MM.1S (cell line): ENCODE measurements at regions not wholly inside any gene's neighbourhood (a gene's known extent, or its start where the extent isn't known, plus 50 kb on each side); places are given as distances from the start of the nearest gene placed in this dataset.

ENCODE experiments used
- EZH2 ChIP-seq: fragments of 300-600 bp; sonication (generic); optimal IDR thresholded peaks from 2 replicates; pipeline ENCODE3; 2017; ENCODE audit warnings: low read depth, mild to moderate bottlenecking, antibody characterized with exemption, low read length, mixed read lengths
- TF ChIP-seq, protein P1 (sequence below): fragments of 300-600 bp; sonication (generic); IDR thresholded peaks from 2 replicates; pipeline ENCODE4 v1.5.1; 2016; ENCODE audit warnings: antibody characterized with exemption, low read length, mixed read lengths

GRCh38 chr17:13418891-13419290, 182.8 kb downstream of the HS3ST3A1 start:
- TF ChIP-seq EZH2, result no peak
- TF ChIP-seq, protein P1, sequence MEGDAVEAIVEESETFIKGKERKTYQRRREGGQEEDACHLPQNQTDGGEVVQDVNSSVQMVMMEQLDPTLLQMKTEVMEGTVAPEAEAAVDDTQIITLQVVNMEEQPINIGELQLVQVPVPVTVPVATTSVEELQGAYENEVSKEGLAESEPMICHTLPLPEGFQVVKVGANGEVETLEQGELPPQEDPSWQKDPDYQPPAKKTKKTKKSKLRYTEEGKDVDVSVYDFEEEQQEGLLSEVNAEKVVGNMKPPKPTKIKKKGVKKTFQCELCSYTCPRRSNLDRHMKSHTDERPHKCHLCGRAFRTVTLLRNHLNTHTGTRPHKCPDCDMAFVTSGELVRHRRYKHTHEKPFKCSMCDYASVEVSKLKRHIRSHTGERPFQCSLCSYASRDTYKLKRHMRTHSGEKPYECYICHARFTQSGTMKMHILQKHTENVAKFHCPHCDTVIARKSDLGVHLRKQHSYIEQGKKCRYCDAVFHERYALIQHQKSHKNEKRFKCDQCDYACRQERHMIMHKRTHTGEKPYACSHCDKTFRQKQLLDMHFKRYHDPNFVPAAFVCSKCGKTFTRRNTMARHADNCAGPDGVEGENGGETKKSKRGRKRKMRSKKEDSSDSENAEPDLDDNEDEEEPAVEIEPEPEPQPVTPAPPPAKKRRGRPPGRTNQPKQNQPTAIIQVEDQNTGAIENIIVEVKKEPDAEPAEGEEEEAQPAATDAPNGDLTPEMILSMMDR, result no peak
